HG03025 (cell line): ENCODE measurements at regions not wholly inside any gene's neighbourhood (a gene's known extent, or its start where the extent isn't known, plus 50 kb on each side); places are given as distances from the start of the nearest gene placed in this dataset.

Source experiments
- ATAC-seq: cut with Tn5 transposase; IDR thresholded peaks from one replicate; pipeline ENCODE4 v1.9.1; 2021; ENCODE audit warnings: mild to moderate bottlenecking, moderate library complexity; ENCODE audit not compliant: unreplicated experiment, low FRiP score

GRCh38 chr10:35928748-35929147, 286.7 kb upstream of the FZD8 start:
- no peak for ATAC-seq

GRCh38 chr10:35927990-35928488, 285.9 kb upstream of the FZD8 start:
- ATAC-seq, result no peak

- no peak for ATAC-seq
These were observed 285.2 kb upstream of the FZD8 start for GRCh38 chr10:35927341-35927740.

- no peak for ATAC-seq
These were observed 284.8 kb upstream of the FZD8 start for GRCh38 chr10:35926846-35927245.

- ATAC-seq, result no peak
These were observed 283.4 kb upstream of the FZD8 start for GRCh38 chr10:35925493-35925892.

- ATAC-seq, result no peak
These were observed 282.7 kb upstream of the FZD8 start for GRCh38 chr10:35924759-35925158.

- no peak for ATAC-seq
These were observed 280.9 kb upstream of the FZD8 start for GRCh38 chr10:35922876-35923600.

GRCh38 chr10:35921866-35922350, 279.8 kb upstream of the FZD8 start:
- ATAC-seq, result no peak

- ATAC-seq, result no peak
These were observed 274.7 kb upstream of the FZD8 start for GRCh38 chr10:35916791-35917190.

GRCh38 chr10:35913628-35914027, 271.5 kb upstream of the FZD8 start:
- ATAC-seq, result no peak

- no peak for ATAC-seq
These were observed 270.8 kb upstream of the FZD8 start for GRCh38 chr10:35912615-35913569.

GRCh38 chr10:35911954-35912353, 269.9 kb upstream of the FZD8 start:
- no peak for ATAC-seq

- no peak for ATAC-seq
These were observed 269.1 kb upstream of the FZD8 start for GRCh38 chr10:35911233-35911632.

- no peak for ATAC-seq
These were observed 268.1 kb upstream of the FZD8 start for GRCh38 chr10:35910234-35910633.

GRCh38 chr10:35909121-35909720, 267.1 kb upstream of the FZD8 start:
- no peak for ATAC-seq

- no peak for ATAC-seq
These were observed 266.4 kb upstream of the FZD8 start for GRCh38 chr10:35908451-35908850.

GRCh38 chr10:35907548-35907947, 265.5 kb upstream of the FZD8 start:
- no peak for ATAC-seq

- ATAC-seq, result no peak
These were observed 264.1 kb upstream of the FZD8 start for GRCh38 chr10:35906155-35906554.

GRCh38 chr10:35903021-35903420, 260.9 kb upstream of the FZD8 start:
- no peak for ATAC-seq

GRCh38 chr10:35898716-35899440, 256.8 kb upstream of the FZD8 start:
- no peak for ATAC-seq
